HepG2 (cell line): ENCODE measurements at regions not wholly inside any gene's neighbourhood (a gene's known extent, or its start where the extent isn't known, plus 50 kb on each side); places are given as distances from the start of the nearest gene placed in this dataset.

Experiments
- ATAC-seq: fragments of 200-7000 bp; cut with Tn5 transposase; 3 replicates; pipeline ENCODE4 v1.9.1; 2020; ENCODE audit warnings: mild to moderate bottlenecking, moderate library complexity
- BruUV-seq: library from RNA; stranded (reverse); fragments of 400-500 nt; replicated peaks from 2 replicates; lab custom pipeline; 2021; lab: Mats Ljungman, UMichigan
- CTCF ChIA-PET: fragments of 300-600 bp; formaldehyde crosslinking; extraction: SDS; loops from one replicate; lab custom pipeline; 2021; ENCODE audit warnings: low total read pairs, inconsistent platforms, low intra/inter-chr PET ratio; lab: Yijun Ruan, JAX
- POLR2A ChIA-PET: fragments of 350-600 bp; sonication (Branson Sonifier 250); formaldehyde crosslinking; loops from one replicate; lab custom pipeline; 2020; ENCODE audit warnings: antibody characterized with exemption, inconsistent platforms; lab: Yijun Ruan, JAX
- DNase-seq: peaks from one replicate; pipeline ENCODE4 v3.0.0-alpha.2; 2015; ENCODE audit warnings: low spot score
- FAIRE-seq: peaks from 3 replicates; lab custom pipeline; 2011; peaks lifted over from hg19 to GRCh38; lab: Jason Lieb, UNC
- H2AFZ ChIP-seq: one replicate; pipeline ENCODE4 v1.6.1; 2011; ENCODE audit warnings: low read length, inconsistent platforms
- H3K27ac ChIP-seq: fragments of 300-600 bp; 3 replicates; pipeline ENCODE4 v1.8.0; 2011; ENCODE audit warnings: mixed run types, mild to moderate bottlenecking, mixed read lengths, low read length, inconsistent platforms; ENCODE audit not compliant: insufficient read depth; ENCODE audit errors: extremely low read length
- H3K27me3 ChIP-seq, 2 experiments: fragments of 200-600 bp in 1 of 2; 2 replicates in 1 of 2; 3 replicates in 1 of 2; pipeline versions ENCODE4 v1.6.0 to v1.8.0; 2011; ENCODE audit warnings: low read length in 2 of 2, mild to moderate bottlenecking in 2 of 2, moderate library complexity in 2 of 2, inconsistent platforms in 1 of 2; ENCODE audit not compliant: insufficient read depth in 2 of 2, control insufficient read depth in 1 of 2
- H3K36me3 ChIP-seq, 2 experiments: fragments of 200-600 bp in 1 of 2; replicated peaks in 1 of 2; 2 replicates in 1 of 2; 3 replicates in 1 of 2; pipeline versions ENCODE4 v1.5.1 to v1.8.0; 2011; ENCODE audit warnings: low read length in 2 of 2, inconsistent platforms in 1 of 2; ENCODE audit not compliant: insufficient read depth in 2 of 2, control insufficient read depth in 1 of 2
- H3K4me1 ChIP-seq: 2 replicates; pipeline ENCODE4 v1.5.1; 2012; ENCODE audit warnings: low read length, inconsistent platforms; ENCODE audit not compliant: insufficient read depth
- H3K4me2 ChIP-seq: 2 replicates; pipeline ENCODE4 v1.6.0; 2011; ENCODE audit warnings: low read depth, low read length, inconsistent platforms
- H3K4me3 ChIP-seq, 3 experiments: fragments of 200-600 bp in 1 of 3; sonication (generic), shearing (Covaris generic) in 1 of 3; replicated peaks in 1 of 3; 2 replicates each; pipeline ENCODE4 v1.5.1; 2011 to 2016; ENCODE audit warnings: low read length in 3 of 3, inconsistent platforms in 2 of 3, low read depth in 2 of 3, mild to moderate bottlenecking in 2 of 3, control low read depth in 1 of 3, mixed read lengths in 1 of 3; ENCODE audit not compliant: insufficient read depth in 1 of 3
- H3K79me2 ChIP-seq: one replicate; pipeline ENCODE4 v1.6.1; 2011; ENCODE audit warnings: low read length, inconsistent platforms; ENCODE audit not compliant: insufficient read depth
- H3K9ac ChIP-seq: 2 replicates; pipeline ENCODE4 v1.6.0; 2011; ENCODE audit warnings: mild to moderate bottlenecking, low read depth, low read length, inconsistent platforms; ENCODE audit not compliant: insufficient read depth
- H3K9me3 ChIP-seq: 2 replicates; pipeline ENCODE4 v1.5.1; 2012; ENCODE audit warnings: mild to moderate bottlenecking, low read length
- H4K20me1 ChIP-seq: 2 replicates; pipeline ENCODE4 v1.6.0; 2011; ENCODE audit warnings: inconsistent platforms, mild to moderate bottlenecking, low read length, moderate library complexity; ENCODE audit not compliant: insufficient read depth
- BORCS8-MEF2B ChIP-seq: sonication (generic); formaldehyde crosslinking; IDR thresholded peaks from 2 replicates; pipeline ENCODE4 v1.8.0; 2022; ENCODE audit warnings: mild to moderate bottlenecking, missing genetic modification reagents
- HNF1B ChIP-seq: sonication (generic); formaldehyde crosslinking; IDR thresholded peaks from 2 replicates; pipeline ENCODE4 v1.5.1; 2020; ENCODE audit warnings: mild to moderate bottlenecking, moderate library complexity, missing genetic modification reagents
- IKZF1 ChIP-seq: fragments of 450-650 bp; IDR thresholded peaks from 2 replicates; pipeline ENCODE4 v1.7.1; 2016
- MAFF ChIP-seq: IDR thresholded peaks from 2 replicates; pipeline ENCODE4 v1.6.1; 2011; ENCODE audit warnings: low read depth, low read length, improper control_type of control experiment
- MAFK ChIP-seq, 2 experiments: IDR thresholded peaks in 1 of 2; conservative IDR thresholded peaks in 1 of 2; 2 replicates each; pipeline ENCODE4 v1.6.1; 2011; ENCODE audit warnings: improper control_type of control experiment in 2 of 2, low read length in 2 of 2
- MYNN ChIP-seq: sonication (generic); formaldehyde crosslinking; IDR thresholded peaks from 2 replicates; pipeline ENCODE4 v1.4.0; 2020; ENCODE audit warnings: mild to moderate bottlenecking, low read depth, missing genetic modification reagents
- SCMH1 ChIP-seq: sonication (generic); formaldehyde crosslinking; IDR thresholded peaks from 2 replicates; pipeline ENCODE4 v1.9.0; 2021; ENCODE audit warnings: missing genetic modification reagents, mild to moderate bottlenecking, borderline replicate concordance
- ZNF382 ChIP-seq: sonication (generic); formaldehyde crosslinking; IDR thresholded peaks from 2 replicates; pipeline ENCODE4 v1.5.0; 2020; ENCODE audit warnings: missing genetic modification reagents, mild to moderate bottlenecking, borderline replicate concordance
- WGBS: methylation state at CpG from one replicate; pipeline ENCODE4 v1.1.6; 2017; ENCODE audit warnings: low lambda C conversion rate; 5-methylcytosine and 5-hydroxymethylcytosine counted together
- in situ Hi-C: cut with HindIII; loops from 2 replicates; pipeline ENCODE4 v1.10.0; 2017; ENCODE audit warnings: low pct_unique_long_range_greater_than_20kb; ENCODE audit not compliant: extremely low pct_ligation_motif_present
- intact Hi-C: fragments of 100-400 bp; cut with micrococcal nuclease; formaldehyde crosslinking; loops from one replicate; pipeline ENCODE4 v1.10.0; 2022; ENCODE audit not compliant: unreplicated experiment
- TF ChIP-seq, protein P1 (sequence below): IDR thresholded peaks from 2 replicates; pipeline ENCODE4 v1.6.1; 2018; ENCODE audit warnings: missing genetic modification reagents
- TF ChIP-seq, protein P2 (sequence below): sonication (generic); formaldehyde crosslinking; IDR thresholded peaks from 2 replicates; pipeline ENCODE4 v1.8.1; 2023; ENCODE audit warnings: missing genetic modification reagents, mild to moderate bottlenecking, borderline replicate concordance
- TF ChIP-seq, protein P3 (sequence below): sonication (generic); formaldehyde crosslinking; conservative IDR thresholded peaks from 2 replicates; pipeline ENCODE4 v1.4.0; 2020; ENCODE audit warnings: missing genetic modification reagents
- TF ChIP-seq, protein P4 (sequence below): sonication (generic); formaldehyde crosslinking; IDR thresholded peaks from 2 replicates; pipeline ENCODE4 v1.4.0; 2020; ENCODE audit warnings: missing genetic modification reagents

- DNase-seq: no peak
- no peak overlapping the region for H3K4me3 ChIP-seq
- H3K79me2 ChIP-seq: no peaks in the 10 kb centered on the region
- in situ Hi-C loops: no loop called here
- H3K4me1 ChIP-seq: no peaks in the 10 kb centered on the region
- ChIA-PET CTCF (no interaction called here), POLR2A (no interaction called here)
- no peak overlapping the region for H2AFZ ChIP-seq
- no peak for TF ChIP-seq IKZF1
- no peak for TF ChIP-seq ZNF382 (CRISPR knock-in tag)
- peak; percentile 87 for TF ChIP-seq MAFF
- TF ChIP-seq SCMH1: no peak
- TF ChIP-seq, protein P1, sequence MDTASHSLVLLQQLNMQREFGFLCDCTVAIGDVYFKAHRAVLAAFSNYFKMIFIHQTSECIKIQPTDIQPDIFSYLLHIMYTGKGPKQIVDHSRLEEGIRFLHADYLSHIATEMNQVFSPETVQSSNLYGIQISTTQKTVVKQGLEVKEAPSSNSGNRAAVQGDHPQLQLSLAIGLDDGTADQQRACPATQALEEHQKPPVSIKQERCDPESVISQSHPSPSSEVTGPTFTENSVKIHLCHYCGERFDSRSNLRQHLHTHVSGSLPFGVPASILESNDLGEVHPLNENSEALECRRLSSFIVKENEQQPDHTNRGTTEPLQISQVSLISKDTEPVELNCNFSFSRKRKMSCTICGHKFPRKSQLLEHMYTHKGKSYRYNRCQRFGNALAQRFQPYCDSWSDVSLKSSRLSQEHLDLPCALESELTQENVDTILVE: no peak
- TF ChIP-seq MAFK (conservative IDR thresholded peaks at IDR 0.05 in 1 of 2, IDR thresholded peaks at IDR 0.05 in 1 of 2; ENCODE audit: low read length in 2 of 2): peak; percentile 84 to 91
- TF ChIP-seq, protein P2, sequence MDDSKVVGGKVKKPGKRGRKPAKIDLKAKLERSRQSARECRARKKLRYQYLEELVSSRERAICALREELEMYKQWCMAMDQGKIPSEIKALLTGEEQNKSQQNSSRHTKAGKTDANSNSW (CRISPR knock-in tag): no peak
- no peak for TF ChIP-seq MYNN (CRISPR knock-in tag)
- TF ChIP-seq BORCS8-MEF2B (CRISPR knock-in tag): no peak
- TF ChIP-seq, protein P3, sequence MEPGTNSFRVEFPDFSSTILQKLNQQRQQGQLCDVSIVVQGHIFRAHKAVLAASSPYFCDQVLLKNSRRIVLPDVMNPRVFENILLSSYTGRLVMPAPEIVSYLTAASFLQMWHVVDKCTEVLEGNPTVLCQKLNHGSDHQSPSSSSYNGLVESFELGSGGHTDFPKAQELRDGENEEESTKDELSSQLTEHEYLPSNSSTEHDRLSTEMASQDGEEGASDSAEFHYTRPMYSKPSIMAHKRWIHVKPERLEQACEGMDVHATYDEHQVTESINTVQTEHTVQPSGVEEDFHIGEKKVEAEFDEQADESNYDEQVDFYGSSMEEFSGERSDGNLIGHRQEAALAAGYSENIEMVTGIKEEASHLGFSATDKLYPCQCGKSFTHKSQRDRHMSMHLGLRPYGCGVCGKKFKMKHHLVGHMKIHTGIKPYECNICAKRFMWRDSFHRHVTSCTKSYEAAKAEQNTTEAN (CRISPR knock-in tag): no peak
- TF ChIP-seq HNF1B (CRISPR knock-in tag): no peak
- TF ChIP-seq, protein P4, sequence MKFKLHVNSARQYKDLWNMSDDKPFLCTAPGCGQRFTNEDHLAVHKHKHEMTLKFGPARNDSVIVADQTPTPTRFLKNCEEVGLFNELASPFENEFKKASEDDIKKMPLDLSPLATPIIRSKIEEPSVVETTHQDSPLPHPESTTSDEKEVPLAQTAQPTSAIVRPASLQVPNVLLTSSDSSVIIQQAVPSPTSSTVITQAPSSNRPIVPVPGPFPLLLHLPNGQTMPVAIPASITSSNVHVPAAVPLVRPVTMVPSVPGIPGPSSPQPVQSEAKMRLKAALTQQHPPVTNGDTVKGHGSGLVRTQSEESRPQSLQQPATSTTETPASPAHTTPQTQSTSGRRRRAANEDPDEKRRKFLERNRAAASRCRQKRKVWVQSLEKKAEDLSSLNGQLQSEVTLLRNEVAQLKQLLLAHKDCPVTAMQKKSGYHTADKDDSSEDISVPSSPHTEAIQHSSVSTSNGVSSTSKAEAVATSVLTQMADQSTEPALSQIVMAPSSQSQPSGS: no peak
- H4K20me1 ChIP-seq: no peaks in the 10 kb centered on the region
- peaks cover 11% of the 10 kb centered on the region; the same call in 1 of the 2 replicates for H3K9me3 ChIP-seq
- no peaks in the 10 kb centered on the region for H3K27me3 ChIP-seq
- FAIRE-seq: no peak
- 4% methylated on average over 2 of the region's 2 CpGs for WGBS
- no peak for ATAC-seq
- H3K36me3 ChIP-seq: no peaks in the 10 kb centered on the region
- no peak overlapping the region for H3K27ac ChIP-seq
- no TSS peak for BruUV-seq
- no peak overlapping the region for H3K4me2 ChIP-seq
- H3K9ac ChIP-seq: no peak overlapping the region
- intact Hi-C loops: no loop called here
Observed at GRCh38 chr11:98952107-98952506, 68.6 kb upstream of the CNTN5 start.
